Esophagus squamous epithelium (tissue), 5 donors: ENCODE measurements at regions not wholly inside any gene's neighbourhood (a gene's known extent, or its start where the extent isn't known, plus 50 kb on each side); places are given as distances from the start of the nearest gene placed in this dataset.
A peak's percentile ranks its signal among the peaks of the same experiment; 100 is the strongest.

Experiments used
- DNase-seq: peaks from one replicate; lab custom pipeline; 2025; lab: John Stamatoyannopoulos, UW
- H3K27ac ChIP-seq, 4 donors: fragments of 200-600 bp; sonication (generic); one replicate each; pipeline ENCODE4 v1.5.1; 2016 to 2019; ENCODE audit warnings: mild to moderate bottlenecking in 1 of 4
- H3K27me3 ChIP-seq, 4 donors: fragments of 200-600 bp; sonication (generic); 1 replicate in 3 of 4; 2 replicates in 1 of 4; pipeline versions ENCODE4 v1.5.1 to v1.6.0; 2017 to 2021; ENCODE audit warnings: antibody characterized with exemption in 1 of 4
- H3K36me3 ChIP-seq, 3 donors: fragments of 200-600 bp; sonication (generic); one replicate each; pipeline ENCODE4 v1.5.1; 2016 to 2019
- H3K4me1 ChIP-seq, 3 donors: fragments of 200-600 bp; sonication (generic); one replicate each; pipeline ENCODE4 v1.5.1; 2017 to 2019
- H3K4me3 ChIP-seq, 4 donors: fragments of 200-600 bp; sonication (generic); 1 replicate in 3 of 4; 2 replicates in 1 of 4; pipeline ENCODE4 v1.5.1; 2016 to 2019; ENCODE audit warnings: mild to moderate bottlenecking in 2 of 4, moderate library complexity in 1 of 4
- H3K9me3 ChIP-seq, 3 donors: fragments of 200-600 bp; sonication (generic); one replicate each; pipeline ENCODE4 v1.5.1; 2016 to 2019
- POLR2A ChIP-seq, 4 donors: fragments of 450-650 bp; IDR thresholded peaks; one replicate each; pipeline ENCODE4 v1.6.1; 2017; ENCODE audit warnings: antibody characterized with exemption in 4 of 4, mild to moderate bottlenecking in 4 of 4, moderate library complexity in 3 of 4
- WGBS, 2 donors: methylation state at CpG; one replicate each; pipeline ENCODE4 v1.1.5; 2018; 5-methylcytosine and 5-hydroxymethylcytosine counted together
- intact Hi-C: fragments of 100-400 bp; cut with DNase I; formaldehyde crosslinking; loops from one replicate; pipeline ENCODE4 v1.15.0; 2022
- TF ChIP-seq, protein P1 (sequence below), 6 experiments: fragments of 450-650 bp in 4 of 6; fragments of 200-600 bp in 2 of 6; sonication (generic) in 2 of 6; IDR thresholded peaks; one replicate each; pipeline ENCODE4 v1.5.1; 2016 to 2019; ENCODE audit warnings: antibody characterized with exemption in 6 of 6, mild to moderate bottlenecking in 4 of 6, moderate library complexity in 4 of 6
- donor health status: DM: yes; HTN: yes; CAD: no.

DNA sequence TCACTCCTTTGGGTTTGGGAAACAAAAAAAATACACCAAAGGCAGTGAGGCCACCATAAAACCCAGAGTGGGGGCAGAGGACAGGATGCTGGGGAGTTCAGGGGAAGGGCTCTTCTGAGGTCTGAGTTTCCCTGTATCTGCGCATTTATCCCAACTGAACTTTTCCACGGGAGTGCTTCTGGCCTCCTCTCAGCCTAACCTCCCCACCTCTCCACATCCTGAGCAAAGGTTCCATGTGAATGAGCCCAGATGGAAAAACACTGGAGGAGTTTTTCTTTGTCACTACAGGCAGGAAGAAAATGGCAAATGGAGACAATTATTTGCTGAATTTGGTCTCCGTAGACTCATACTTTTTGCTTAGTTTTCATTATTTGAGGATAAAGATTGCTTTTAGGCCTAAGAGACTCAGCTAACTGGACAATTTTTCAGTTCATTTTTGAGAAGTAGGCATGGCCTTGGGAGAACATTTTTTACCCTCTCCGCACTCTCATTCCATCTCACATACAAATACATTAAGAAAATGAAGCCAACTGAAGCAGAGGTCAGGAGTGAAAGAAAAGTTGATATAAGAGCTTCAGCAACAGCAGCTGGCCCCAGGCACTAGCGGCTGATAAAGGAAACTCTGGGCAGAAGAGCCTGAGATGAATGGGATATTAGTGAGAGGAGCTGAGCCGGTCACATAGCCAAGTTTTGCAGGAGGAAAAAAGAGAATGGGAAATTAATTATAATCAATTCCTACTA is 82.6 kb upstream of the CYP1B1 start:
- no peak for DNase-seq
- H3K27ac ChIP-seq, result peak overlapping the region in 3 of 4 donors; percentile 62 to 77 (median 72)
- peaks cover 0 to 35% (median 14%) of the 10 kb centered on the region in 3 donors for H3K4me1 ChIP-seq
- TF ChIP-seq, protein P1, sequence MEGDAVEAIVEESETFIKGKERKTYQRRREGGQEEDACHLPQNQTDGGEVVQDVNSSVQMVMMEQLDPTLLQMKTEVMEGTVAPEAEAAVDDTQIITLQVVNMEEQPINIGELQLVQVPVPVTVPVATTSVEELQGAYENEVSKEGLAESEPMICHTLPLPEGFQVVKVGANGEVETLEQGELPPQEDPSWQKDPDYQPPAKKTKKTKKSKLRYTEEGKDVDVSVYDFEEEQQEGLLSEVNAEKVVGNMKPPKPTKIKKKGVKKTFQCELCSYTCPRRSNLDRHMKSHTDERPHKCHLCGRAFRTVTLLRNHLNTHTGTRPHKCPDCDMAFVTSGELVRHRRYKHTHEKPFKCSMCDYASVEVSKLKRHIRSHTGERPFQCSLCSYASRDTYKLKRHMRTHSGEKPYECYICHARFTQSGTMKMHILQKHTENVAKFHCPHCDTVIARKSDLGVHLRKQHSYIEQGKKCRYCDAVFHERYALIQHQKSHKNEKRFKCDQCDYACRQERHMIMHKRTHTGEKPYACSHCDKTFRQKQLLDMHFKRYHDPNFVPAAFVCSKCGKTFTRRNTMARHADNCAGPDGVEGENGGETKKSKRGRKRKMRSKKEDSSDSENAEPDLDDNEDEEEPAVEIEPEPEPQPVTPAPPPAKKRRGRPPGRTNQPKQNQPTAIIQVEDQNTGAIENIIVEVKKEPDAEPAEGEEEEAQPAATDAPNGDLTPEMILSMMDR (IDR thresholded peaks at IDR 0.05), result no peak
- TF ChIP-seq POLR2A (IDR thresholded peaks at IDR 0.05), result no peak
- H3K36me3 ChIP-seq, result no peaks in the 10 kb centered on the region
- WGBS, 2 donors, result 68 to 73% methylated on average over 5 to 6 of the region's 6 CpGs
- intact Hi-C loops, result no loop called here
- H3K9me3 ChIP-seq, result no peaks in the 10 kb centered on the region
- peaks cover 0 to 14% (median 0%) of the 10 kb centered on the region in 4 donors for H3K27me3 ChIP-seq
- no peak overlapping the region for H3K4me3 ChIP-seq

DNA sequence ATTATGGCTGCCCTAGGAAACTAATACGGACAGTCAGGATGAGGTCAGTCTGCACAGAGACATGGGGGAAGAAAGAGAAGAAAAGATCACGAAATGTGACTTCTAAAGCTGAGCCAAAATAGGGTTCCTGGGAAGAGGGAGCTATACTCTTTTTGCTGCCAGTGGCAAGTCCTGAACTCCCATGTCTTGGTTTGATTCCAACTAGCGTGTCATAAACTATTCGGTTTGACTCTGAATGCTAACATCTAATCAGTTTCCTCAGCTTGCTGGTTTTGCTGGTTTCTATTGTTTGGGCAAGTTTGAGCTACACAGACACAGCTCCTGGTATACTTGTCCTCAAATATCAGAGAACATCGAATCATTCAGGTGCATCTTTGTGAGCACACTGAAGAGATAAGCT is 80.5 kb upstream of the CYP1B1 start:
- 29 to 50% methylated on average over 5 of the region's 5 CpGs for WGBS, 2 donors
- no peaks in the 10 kb centered on the region for H3K9me3 ChIP-seq
- intact Hi-C loops, result no loop called here
- peak overlapping the region in 1 of 4 donors; percentile 18 for H3K27ac ChIP-seq
- H3K4me3 ChIP-seq, result no peak overlapping the region
- H3K4me1 ChIP-seq, result peaks cover 0 to 35% (median 14%) of the 10 kb centered on the region in 3 donors
- peaks cover 0 to 9% (median 0%) of the 10 kb centered on the region in 4 donors for H3K27me3 ChIP-seq
- no peak for TF ChIP-seq POLR2A (IDR thresholded peaks at IDR 0.05)
- TF ChIP-seq, protein P1 (IDR thresholded peaks at IDR 0.05), result no peak
- DNase-seq, result no peak
- H3K36me3 ChIP-seq, result no peaks in the 10 kb centered on the region

DNA sequence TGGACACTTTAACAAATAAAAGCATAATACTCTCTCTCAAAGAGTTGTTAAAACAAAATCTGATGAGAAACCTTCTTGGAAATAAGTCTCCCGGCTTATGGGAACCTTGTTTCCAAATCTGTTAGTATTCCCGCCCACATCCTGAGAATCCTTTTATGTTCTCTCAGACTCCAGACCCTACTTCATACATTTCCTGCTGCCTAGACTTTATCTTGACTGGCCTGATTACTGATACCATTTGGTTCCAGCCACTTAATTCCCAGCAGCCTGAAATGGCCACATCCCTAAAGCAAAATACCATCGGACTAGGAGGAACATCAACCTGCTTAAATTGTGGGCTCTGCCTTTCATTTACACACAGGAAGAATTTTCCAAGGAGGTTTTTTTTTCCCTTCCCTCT is 79.1 kb upstream of the CYP1B1 start:
- WGBS, 2 donors, result 58 to 76% methylated on average over 3 of the region's 3 CpGs
- no peaks in the 10 kb centered on the region for H3K36me3 ChIP-seq
- peaks cover 0 to 29% (median 12%) of the 10 kb centered on the region in 3 donors for H3K4me1 ChIP-seq
- DNase-seq, result no peak
- no peak overlapping the region for H3K4me3 ChIP-seq
- no peaks in the 10 kb centered on the region for H3K9me3 ChIP-seq
- intact Hi-C loops, result no loop called here
- peaks cover 0 to 5% (median 0%) of the 10 kb centered on the region in 4 donors for H3K27me3 ChIP-seq
- TF ChIP-seq POLR2A (IDR thresholded peaks at IDR 0.05), result no peak
- TF ChIP-seq, protein P1 (IDR thresholded peaks at IDR 0.05), result no peak
- H3K27ac ChIP-seq, result no peak overlapping the region

DNA sequence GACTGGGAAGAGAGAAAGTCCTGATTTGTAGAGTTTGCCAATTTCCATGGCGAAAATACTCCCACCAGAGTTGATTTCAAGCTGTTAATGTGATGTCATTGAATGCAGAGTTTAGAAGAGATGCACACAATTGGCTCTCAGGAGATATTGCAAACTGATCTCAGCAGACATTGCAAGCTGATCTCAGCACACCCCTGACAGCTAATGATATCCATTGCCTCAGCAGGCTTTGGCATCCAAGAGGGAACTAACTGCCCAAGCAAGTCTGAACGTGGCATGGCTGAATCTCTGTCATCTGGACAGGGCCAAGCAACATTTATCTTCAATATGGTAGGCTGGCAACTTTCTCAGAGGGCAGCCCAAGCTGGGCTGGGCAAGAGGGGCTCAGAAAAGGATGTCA is 78.4 kb upstream of the CYP1B1 start:
- Histone ChIP-seq H3K27me3 (peaks cover 0 to 5% (median 0%) of the 10 kb centered on the region in 4 donors), H3K9me3 (no peaks in the 10 kb centered on the region), H3K36me3 (no peaks in the 10 kb centered on the region), H3K27ac (no peak overlapping the region), H3K4me3 (no peak overlapping the region), H3K4me1 (peaks cover 0 to 23% (median 5%) of the 10 kb centered on the region in 3 donors)
- intact Hi-C loops, result no loop called here
- 59 to 90% methylated on average over 1 to 2 of the region's 2 CpGs for WGBS, 2 donors
- no peak for DNase-seq
- no peak for TF ChIP-seq POLR2A (IDR thresholded peaks at IDR 0.05)
- TF ChIP-seq, protein P1 (IDR thresholded peaks at IDR 0.05), result no peak

DNA sequence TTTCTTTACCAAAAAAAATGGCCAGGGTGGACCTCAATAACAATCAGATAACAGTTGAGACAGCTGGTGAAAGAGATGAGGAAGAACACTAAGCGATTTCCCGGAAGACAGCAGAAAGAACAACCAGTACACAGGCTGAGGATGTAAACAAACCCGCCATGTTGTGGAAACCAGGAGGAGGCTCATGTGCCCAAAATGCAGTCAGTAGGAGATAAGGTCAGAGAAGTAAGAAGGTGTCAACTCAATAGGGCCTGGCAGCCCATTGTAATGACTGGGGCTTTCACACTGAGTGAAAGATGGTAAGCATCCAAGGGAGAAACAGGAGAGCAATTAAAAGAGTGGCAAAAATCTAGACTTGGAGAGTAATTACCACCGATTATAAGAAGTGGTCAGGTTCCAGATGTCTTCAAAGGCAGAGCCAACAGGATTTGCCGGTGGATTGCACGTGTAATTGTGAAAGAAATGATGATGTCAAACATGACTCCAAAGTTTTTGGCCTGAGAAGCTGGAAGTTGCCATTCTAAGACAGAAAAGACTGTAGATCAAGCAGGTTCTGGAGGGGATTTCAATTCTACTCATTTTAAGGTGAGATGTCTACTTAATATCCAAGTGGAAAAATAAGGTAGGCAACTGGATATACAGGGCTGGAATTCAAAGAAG is 77.7 kb upstream of the CYP1B1 start:
- no peak overlapping the region for H3K27ac ChIP-seq
- peaks cover 0 to 5% (median 0%) of the 10 kb centered on the region in 4 donors for H3K27me3 ChIP-seq
- 75 to 82% methylated on average over 6 of the region's 6 CpGs for WGBS, 2 donors
- no peak for DNase-seq
- intact Hi-C loops, result no loop called here
- no peak for TF ChIP-seq POLR2A (IDR thresholded peaks at IDR 0.05)
- TF ChIP-seq, protein P1 (IDR thresholded peaks at IDR 0.05), result no peak
- H3K9me3 ChIP-seq, result no peaks in the 10 kb centered on the region
- H3K4me3 ChIP-seq, result no peak overlapping the region
- H3K4me1 ChIP-seq, result peaks cover 0 to 24% (median 5%) of the 10 kb centered on the region in 3 donors
- H3K36me3 ChIP-seq, result no peaks in the 10 kb centered on the region
